Hepatocyte (in vitro differentiated cells): ENCODE measurements at regions not wholly inside any gene's neighbourhood (a gene's known extent, or its start where the extent isn't known, plus 50 kb on each side); places are given as distances from the start of the nearest gene placed in this dataset.

Experiments
- DNase-seq: peaks from one replicate; pipeline ENCODE4 v3.0.0-alpha.2; 2016; ENCODE audit warnings: low spot score
- H2AFZ ChIP-seq: fragments of 200-600 bp; sonication (generic); 2 replicates; pipeline ENCODE4 v1.6.0; 2016; ENCODE audit warnings: antibody characterized with exemption, mild to moderate bottlenecking
- H3K27ac ChIP-seq: fragments of 200-600 bp; sonication (generic); 2 replicates; pipeline ENCODE4 v1.5.1; 2016; ENCODE audit warnings: mild to moderate bottlenecking
- H3K27me3 ChIP-seq: fragments of 200-600 bp; sonication (generic); 2 replicates; pipeline ENCODE4 v1.6.1; 2016
- H3K36me3 ChIP-seq: fragments of 200-600 bp; sonication (generic); replicated peaks from 2 replicates; pipeline ENCODE4 v1.5.1; 2016; ENCODE audit warnings: low read depth; ENCODE audit not compliant: insufficient read depth
- H3K4me1 ChIP-seq: fragments of 200-600 bp; sonication (generic); 2 replicates; pipeline ENCODE4 v1.5.1; 2016; ENCODE audit warnings: mild to moderate bottlenecking, moderate library complexity; ENCODE audit not compliant: insufficient read depth
- H3K4me2 ChIP-seq: fragments of 200-600 bp; sonication (generic); 2 replicates; pipeline ENCODE4 v1.6.0; 2016
- H3K4me3 ChIP-seq: fragments of 200-600 bp; sonication (generic); 2 replicates; pipeline ENCODE4 v1.5.1; 2016; ENCODE audit warnings: mild to moderate bottlenecking
- H3K79me2 ChIP-seq: fragments of 200-600 bp; sonication (generic); 2 replicates; pipeline ENCODE4 v1.6.0; 2017; ENCODE audit warnings: mild to moderate bottlenecking
- H3K9me2 ChIP-seq: fragments of 200-600 bp; sonication (generic); replicated peaks from 2 replicates; pipeline ENCODE4 v1.6.0; 2017; ENCODE audit warnings: mild to moderate bottlenecking; ENCODE audit not compliant: insufficient read depth
- H3K9me3 ChIP-seq: fragments of 200-600 bp; sonication (generic); 2 replicates; pipeline ENCODE4 v1.5.1; 2016; ENCODE audit warnings: low read depth, mild to moderate bottlenecking
- H4K20me1 ChIP-seq: fragments of 200-600 bp; sonication (generic); 2 replicates; pipeline ENCODE4 v1.6.0; 2016; ENCODE audit warnings: mild to moderate bottlenecking; ENCODE audit not compliant: insufficient read depth, poor library complexity, severe bottlenecking
- EZH2 ChIP-seq: fragments of 200-600 bp; sonication (generic); IDR thresholded peaks from 2 replicates; pipeline ENCODE4 v1.6.1; 2016; ENCODE audit warnings: antibody characterized with exemption, mild to moderate bottlenecking, borderline replicate concordance
- EZH2phosphoT487 ChIP-seq: fragments of 200-600 bp; sonication (generic); IDR thresholded peaks from one replicate; pipeline ENCODE4 v1.6.1; 2018; ENCODE audit warnings: antibody characterized with exemption, mild to moderate bottlenecking, low read depth, moderate library complexity; ENCODE audit not compliant: unreplicated experiment, severe bottlenecking
- WGBS: methylation state at CpG from one replicate; pipeline ENCODE4 v1.1.6; 2016; ENCODE audit warnings: low lambda C conversion rate; ENCODE audit errors: missing lambda C conversion rate; 5-methylcytosine and 5-hydroxymethylcytosine counted together
- TF ChIP-seq, protein P1 (sequence below): fragments of 200-600 bp; sonication (generic); IDR thresholded peaks from 2 replicates; pipeline ENCODE4 v1.5.1; 2016; ENCODE audit warnings: antibody characterized with exemption, mild to moderate bottlenecking; ENCODE audit not compliant: poor library complexity

DNA sequence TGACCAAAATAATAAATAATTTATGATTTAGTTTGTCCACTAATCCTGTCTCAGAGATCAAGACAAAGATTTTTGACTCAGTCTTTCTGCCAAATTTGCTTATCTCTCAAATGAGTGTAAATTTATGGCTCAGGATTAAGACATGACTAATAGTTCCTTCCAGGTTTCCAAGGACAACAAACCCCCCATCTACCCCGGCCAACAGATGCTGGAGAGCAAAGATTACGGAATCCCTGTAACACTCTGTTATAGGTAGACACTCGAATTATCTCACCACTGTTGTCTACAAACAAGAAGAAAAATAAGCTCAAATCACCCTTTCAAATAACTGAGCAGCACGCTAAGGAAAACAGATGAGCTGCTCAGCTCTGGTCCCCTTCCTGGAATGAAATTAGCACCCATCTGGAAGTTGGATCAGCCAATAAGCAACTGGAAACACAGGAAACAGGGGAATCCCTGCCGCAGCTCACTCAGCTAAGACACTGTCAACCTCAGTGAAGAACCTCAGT, 56.8 kb upstream of the SVIL start:
- WGBS, result 52% methylated on average over 5 of the region's 5 CpGs
- H2AFZ ChIP-seq, result no peak overlapping the region
- peak overlapping the region; percentile 43 for H3K4me2 ChIP-seq

DNA sequence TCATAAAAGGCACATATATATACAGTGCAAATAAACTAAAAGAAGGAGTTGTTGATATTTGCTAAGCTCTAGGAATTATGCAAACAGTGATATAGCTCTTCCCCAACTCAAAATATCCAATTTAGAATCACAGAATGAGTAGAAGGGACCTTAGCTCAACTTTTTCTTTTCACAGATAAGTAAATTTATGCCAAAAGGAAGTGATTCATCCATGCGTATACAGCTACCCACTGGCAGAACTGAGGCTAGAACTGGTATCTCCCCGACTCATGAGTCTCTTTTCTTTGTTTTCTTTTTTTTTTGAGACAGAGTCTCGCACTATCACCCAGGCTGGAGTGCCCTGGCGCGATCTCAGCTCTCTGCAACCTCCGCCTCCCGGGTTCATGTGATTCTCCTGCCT, 54.2 kb upstream of the SVIL start:
- Histone ChIP-seq H3K36me3 (no peaks in the 10 kb centered on the region), H3K4me1 (peaks cover 11% of the 10 kb centered on the region), H3K79me2 (peaks cover 45% of the 10 kb centered on the region), H4K20me1 (peaks cover 12% of the 10 kb centered on the region), H3K27me3 (no peaks in the 10 kb centered on the region), H3K4me3 (no peak overlapping the region), H2AFZ (no peak overlapping the region), H3K9me3 (no peaks in the 10 kb centered on the region), H3K27ac (no peak overlapping the region), H3K9me2 (no peaks in the 10 kb centered on the region), H3K4me2 (no peak overlapping the region)
- WGBS, result 73% methylated on average over 7 of the region's 7 CpGs
- no peak for DNase-seq
- TF ChIP-seq, protein P1, sequence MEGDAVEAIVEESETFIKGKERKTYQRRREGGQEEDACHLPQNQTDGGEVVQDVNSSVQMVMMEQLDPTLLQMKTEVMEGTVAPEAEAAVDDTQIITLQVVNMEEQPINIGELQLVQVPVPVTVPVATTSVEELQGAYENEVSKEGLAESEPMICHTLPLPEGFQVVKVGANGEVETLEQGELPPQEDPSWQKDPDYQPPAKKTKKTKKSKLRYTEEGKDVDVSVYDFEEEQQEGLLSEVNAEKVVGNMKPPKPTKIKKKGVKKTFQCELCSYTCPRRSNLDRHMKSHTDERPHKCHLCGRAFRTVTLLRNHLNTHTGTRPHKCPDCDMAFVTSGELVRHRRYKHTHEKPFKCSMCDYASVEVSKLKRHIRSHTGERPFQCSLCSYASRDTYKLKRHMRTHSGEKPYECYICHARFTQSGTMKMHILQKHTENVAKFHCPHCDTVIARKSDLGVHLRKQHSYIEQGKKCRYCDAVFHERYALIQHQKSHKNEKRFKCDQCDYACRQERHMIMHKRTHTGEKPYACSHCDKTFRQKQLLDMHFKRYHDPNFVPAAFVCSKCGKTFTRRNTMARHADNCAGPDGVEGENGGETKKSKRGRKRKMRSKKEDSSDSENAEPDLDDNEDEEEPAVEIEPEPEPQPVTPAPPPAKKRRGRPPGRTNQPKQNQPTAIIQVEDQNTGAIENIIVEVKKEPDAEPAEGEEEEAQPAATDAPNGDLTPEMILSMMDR, result no peak
- no peak for TF ChIP-seq EZH2phosphoT487
- TF ChIP-seq EZH2, result no peak

More for the DNA sequence above, 56.8 kb upstream of the SVIL start:
- H3K27me3 ChIP-seq, result no peaks in the 10 kb centered on the region
- peaks cover 12% of the 10 kb centered on the region for H4K20me1 ChIP-seq
- H3K27ac ChIP-seq, result peak overlapping the region; percentile 70
- no peak for TF ChIP-seq EZH2
- TF ChIP-seq, protein P1, result no peak
- no peak for TF ChIP-seq EZH2phosphoT487
- H3K4me3 ChIP-seq, result no peak overlapping the region
- H3K9me2 ChIP-seq, result no peaks in the 10 kb centered on the region
- peaks cover 11% of the 10 kb centered on the region for H3K4me1 ChIP-seq
- no peaks in the 10 kb centered on the region for H3K9me3 ChIP-seq
- no peaks in the 10 kb centered on the region for H3K36me3 ChIP-seq
- peak; percentile 26 for DNase-seq
- H3K79me2 ChIP-seq, result peaks cover 49% of the 10 kb centered on the region

DNA sequence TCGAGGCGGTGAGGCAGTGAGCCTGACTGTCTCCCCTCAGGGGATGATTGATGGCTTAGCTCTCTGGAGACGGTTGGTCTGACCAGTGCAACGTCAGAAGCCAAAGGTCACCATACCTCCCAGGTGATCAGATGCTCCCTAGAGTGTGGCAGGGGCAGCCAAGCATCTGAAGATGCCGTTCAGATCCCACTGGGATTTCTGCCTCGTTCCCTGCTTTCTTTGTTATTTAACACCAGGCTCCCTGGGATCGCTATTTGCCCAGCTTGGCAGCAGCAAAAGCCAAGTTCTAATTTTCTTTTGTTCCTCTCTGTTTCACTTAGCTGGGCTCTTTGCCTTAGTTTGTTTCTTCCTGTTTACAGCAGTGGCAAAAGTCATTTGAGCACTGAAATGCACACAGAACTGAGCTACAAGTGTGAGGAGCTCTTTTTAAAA, 53.5 kb upstream of the SVIL start:
- no peaks in the 10 kb centered on the region for H3K9me2 ChIP-seq
- H3K4me1 ChIP-seq, result peaks cover 11% of the 10 kb centered on the region
- H4K20me1 ChIP-seq, result peaks cover 13% of the 10 kb centered on the region
- 24% methylated on average over 7 of the region's 7 CpGs for WGBS
- no peak overlapping the region for H2AFZ ChIP-seq
- H3K9me3 ChIP-seq, result no peaks in the 10 kb centered on the region
- H3K27ac ChIP-seq, result peak overlapping the region; percentile 3
- no peaks in the 10 kb centered on the region for H3K36me3 ChIP-seq
- no peak for DNase-seq
- peaks cover 41% of the 10 kb centered on the region for H3K79me2 ChIP-seq
- TF ChIP-seq, protein P1, result no peak
- TF ChIP-seq EZH2phosphoT487, result no peak
- TF ChIP-seq EZH2, result no peak
- no peaks in the 10 kb centered on the region for H3K27me3 ChIP-seq
- H3K4me2 ChIP-seq, result peak overlapping the region; percentile 39
- no peak overlapping the region for H3K4me3 ChIP-seq
